SJSA1 (cell line): ENCODE measurements at regions not wholly inside any gene's neighbourhood (a gene's known extent, or its start where the extent isn't known, plus 50 kb on each side); places are given as distances from the start of the nearest gene placed in this dataset.
A peak's percentile ranks its signal among the peaks of the same experiment; 100 is the strongest.

Experiments used
- DNase-seq, 2 experiments: peaks; one replicate each; pipeline ENCODE4 v3.0.0-alpha.2; 2015 to 2020; ENCODE audit warnings: low spot score in 2 of 2, low read depth in 1 of 2
- H3K27ac ChIP-seq: fragments of 250-450 bp; sonication (Bioruptor Pico); 2 replicates; pipeline ENCODE4 v1.5.1; 2020; ENCODE audit warnings: mild to moderate bottlenecking, moderate library complexity
- H3K27me3 ChIP-seq: fragments of 250-450 bp; sonication (Bioruptor Pico); replicated peaks from 2 replicates; pipeline ENCODE4 v1.5.1; 2020; ENCODE audit warnings: mild to moderate bottlenecking, moderate library complexity
- H3K36me3 ChIP-seq: fragments of 250-450 bp; sonication (Bioruptor Pico); 2 replicates; pipeline ENCODE4 v1.5.1; 2020; ENCODE audit warnings: mild to moderate bottlenecking
- H3K4me1 ChIP-seq: fragments of 250-450 bp; sonication (Bioruptor Pico); replicated peaks from 2 replicates; pipeline ENCODE4 v1.6.1; 2021; ENCODE audit warnings: mild to moderate bottlenecking
- H3K4me3 ChIP-seq: fragments of 250-450 bp; sonication (Bioruptor Pico); 2 replicates; pipeline ENCODE4 v1.5.1; 2020; ENCODE audit warnings: mild to moderate bottlenecking
- H3K9me3 ChIP-seq: fragments of 250-450 bp; sonication (Bioruptor Pico); replicated peaks from 2 replicates; pipeline ENCODE4 v1.5.1; 2020; ENCODE audit warnings: mild to moderate bottlenecking

- DNase-seq = no peak
- no peaks in the 10 kb centered on the region for H3K4me1 ChIP-seq
- H3K9me3 ChIP-seq = no peaks in the 10 kb centered on the region
- H3K36me3 ChIP-seq = no peaks in the 10 kb centered on the region
- H3K27ac ChIP-seq = no peak overlapping the region
- H3K4me3 ChIP-seq = no peak overlapping the region
- H3K27me3 ChIP-seq = no peaks in the 10 kb centered on the region
Observed at GRCh38 chr7:125046767-125047166, 117.1 kb upstream of the POT1 start.

GRCh38 chr7:125033506-125033905, 103.9 kb upstream of the POT1 start:
- Histone ChIP-seq H3K27me3 (no peaks in the 10 kb centered on the region), H3K36me3 (no peaks in the 10 kb centered on the region), H3K4me3 (no peak overlapping the region), H3K4me1 (no peaks in the 10 kb centered on the region), H3K9me3 (no peaks in the 10 kb centered on the region), H3K27ac (no peak overlapping the region)
- no peak for DNase-seq

- Histone ChIP-seq H3K36me3 (no peaks in the 10 kb centered on the region), H3K4me1 (no peaks in the 10 kb centered on the region), H3K27me3 (no peaks in the 10 kb centered on the region), H3K4me3 (no peak overlapping the region), H3K27ac (no peak overlapping the region), H3K9me3 (no peaks in the 10 kb centered on the region)
- no peak for DNase-seq
Observed at GRCh38 chr7:125032943-125033342, 103.3 kb upstream of the POT1 start.

DNA sequence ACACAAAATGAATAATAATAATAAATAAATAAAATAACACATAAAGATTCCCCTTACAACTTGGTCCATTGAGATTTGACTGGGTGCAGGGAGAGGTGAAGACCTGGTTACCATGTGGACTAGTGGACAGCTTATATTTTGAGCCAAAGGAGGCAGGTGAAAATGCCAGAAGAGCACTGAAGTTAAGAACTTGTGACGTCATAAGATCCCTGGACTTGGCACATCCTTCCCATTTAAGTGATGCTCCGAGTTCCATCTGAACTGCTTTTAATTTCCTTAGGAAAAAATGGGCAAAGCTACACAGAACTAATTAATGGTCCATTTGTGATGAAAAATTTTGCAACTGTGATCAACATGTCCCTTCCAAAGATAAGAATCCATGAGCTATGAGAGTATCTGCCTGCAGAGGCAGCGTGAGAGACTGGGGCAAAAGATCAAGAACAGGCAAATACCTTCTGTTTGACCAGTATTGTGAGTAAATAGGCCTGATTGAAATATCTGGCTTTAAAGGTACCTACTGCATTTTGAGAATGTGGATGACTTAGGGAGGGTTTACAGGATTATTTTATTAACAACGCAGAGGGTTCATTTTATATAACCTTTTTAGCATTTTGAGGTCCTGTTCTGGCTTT, 101.2 kb upstream of the POT1 start:
- no peak for DNase-seq
- H3K27ac ChIP-seq = no peak overlapping the region
- no peaks in the 10 kb centered on the region for H3K27me3 ChIP-seq
- H3K4me1 ChIP-seq = no peaks in the 10 kb centered on the region
- no peaks in the 10 kb centered on the region for H3K36me3 ChIP-seq
- H3K4me3 ChIP-seq = no peak overlapping the region
- H3K9me3 ChIP-seq = no peaks in the 10 kb centered on the region

- Histone ChIP-seq H3K27ac (no peak overlapping the region), H3K27me3 (no peaks in the 10 kb centered on the region), H3K9me3 (0 out of 2 replicates have a peak, but pooled peaks cover 2% of the 10 kb centered on the region), H3K36me3 (no peaks in the 10 kb centered on the region), H3K4me1 (no peaks in the 10 kb centered on the region), H3K4me3 (no peak overlapping the region)
- DNase-seq = no peak
Observed at GRCh38 chr7:125025620-125026019, 96.0 kb upstream of the POT1 start.

DNA sequence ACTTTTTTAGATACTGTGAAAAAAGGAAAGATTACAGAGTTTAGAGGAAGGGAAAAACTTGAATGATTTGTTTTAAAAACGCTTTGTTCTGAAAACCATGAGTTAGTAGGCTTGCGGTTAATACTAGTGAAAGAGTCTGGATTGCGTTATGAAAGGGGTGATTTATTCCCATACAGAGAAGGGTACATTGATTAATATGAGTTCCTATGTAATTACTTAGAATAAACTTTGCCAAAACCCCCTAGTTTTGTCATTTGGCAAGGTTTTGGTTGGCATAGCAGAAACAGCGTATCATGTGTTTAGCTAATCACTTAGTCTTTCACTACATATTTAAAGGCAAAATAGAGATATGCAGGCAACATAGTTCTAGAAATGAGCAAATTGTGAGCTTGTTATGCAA, 91.2 kb upstream of the POT1 start:
- DNase-seq = no peak
- no peak overlapping the region for H3K4me3 ChIP-seq

DNA sequence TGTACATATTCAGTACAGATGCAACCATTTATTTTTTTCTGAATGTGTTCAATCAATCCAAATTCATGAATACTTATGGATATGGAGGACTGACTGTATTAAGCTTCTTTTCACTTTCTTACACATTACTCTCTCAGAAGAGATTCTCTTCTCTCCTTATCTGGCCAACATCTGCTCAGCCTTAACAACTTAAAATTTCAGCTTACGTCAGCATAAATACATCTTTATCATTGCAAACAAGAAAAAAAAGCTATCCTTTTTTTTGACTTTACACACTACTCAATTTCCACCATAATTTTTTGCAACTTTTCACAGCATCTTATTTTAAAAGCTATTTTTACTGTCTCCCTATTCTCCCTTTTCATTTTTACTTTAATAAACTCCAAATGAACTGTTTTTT, 80.9 kb upstream of the POT1 start:
- no peaks in the 10 kb centered on the region for H3K4me1 ChIP-seq
- H3K27ac ChIP-seq = no peak overlapping the region
- no peaks in the 10 kb centered on the region for H3K9me3 ChIP-seq
- DNase-seq = no peak
- no peaks in the 10 kb centered on the region for H3K27me3 ChIP-seq
- no peaks in the 10 kb centered on the region for H3K36me3 ChIP-seq
- no peak overlapping the region for H3K4me3 ChIP-seq

More for the DNA sequence above, 91.2 kb upstream of the POT1 start:
- 0 out of 2 replicates have a peak, but pooled peaks cover 2% of the 10 kb centered on the region for H3K9me3 ChIP-seq
- H3K27me3 ChIP-seq = no peaks in the 10 kb centered on the region
- H3K4me1 ChIP-seq = no peaks in the 10 kb centered on the region
- no peak overlapping the region for H3K27ac ChIP-seq
- no peaks in the 10 kb centered on the region for H3K36me3 ChIP-seq

- no peak for DNase-seq
- H3K4me3 ChIP-seq = no peak overlapping the region
- no peak overlapping the region for H3K27ac ChIP-seq
- peaks cover 24% of the 10 kb centered on the region for H3K4me1 ChIP-seq
- H3K27me3 ChIP-seq = no peaks in the 10 kb centered on the region
- H3K9me3 ChIP-seq = no peaks in the 10 kb centered on the region
- H3K36me3 ChIP-seq = no peaks in the 10 kb centered on the region
Observed at GRCh38 chr7:124996778-124997177, 67.2 kb upstream of the POT1 start.

- Histone ChIP-seq H3K4me1 (peaks cover 34% of the 10 kb centered on the region), H3K27ac (peak overlapping the region; percentile 95), H3K36me3 (no peaks in the 10 kb centered on the region), H3K9me3 (no peaks in the 10 kb centered on the region), H3K27me3 (no peaks in the 10 kb centered on the region), H3K4me3 (peak overlapping the region; percentile 21)
- DNase-seq = peak; percentile 71 to 85
Observed at GRCh38 chr7:124992851-124993562, 63.4 kb upstream of the POT1 start.

DNA sequence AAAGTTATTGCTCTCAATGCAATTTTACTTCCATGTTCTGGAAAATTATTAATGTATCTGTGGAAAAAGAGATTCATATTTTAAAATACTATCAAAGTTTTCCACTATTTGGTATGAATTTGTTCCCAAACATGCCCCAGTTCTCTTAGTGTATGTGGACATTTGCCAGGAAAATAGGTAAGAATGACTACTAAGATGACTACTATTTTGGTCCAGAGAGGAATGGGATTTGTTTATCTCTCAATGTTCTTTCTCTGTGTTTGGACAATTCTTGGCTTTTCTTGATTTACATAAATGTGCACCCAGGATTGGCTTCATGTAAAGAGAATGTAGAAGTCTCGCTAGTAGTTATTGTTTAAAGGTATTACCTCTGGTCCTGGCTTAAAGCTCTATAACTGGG, 60.3 kb upstream of the POT1 start:
- H3K27ac ChIP-seq = no peak overlapping the region
- peak in 1 of 2 experiments; percentile 36 for DNase-seq
- H3K27me3 ChIP-seq = no peaks in the 10 kb centered on the region
- H3K4me1 ChIP-seq = peaks cover 34% of the 10 kb centered on the region
- no peak overlapping the region for H3K4me3 ChIP-seq
- H3K9me3 ChIP-seq = no peaks in the 10 kb centered on the region
- no peaks in the 10 kb centered on the region for H3K36me3 ChIP-seq
